ENCODE measurements at regions not wholly inside any gene's neighbourhood (a gene's known extent, or its start where the extent isn't known, plus 50 kb on each side); places are given as distances from the start of the nearest gene placed in this dataset.

GRCh38 chr11:103844327-103845215 is 191.9 kb upstream of the DDI1 start:
- Histone ChIP-seq H3K36me3 (no peaks in the 10 kb centered on the region), H3K4me1 (peaks cover 12% of the 10 kb centered on the region), H3K27me3 (ENCODE audit: low read depth) (no peaks in the 10 kb centered on the region), H3K9me3 (replicated peaks) (no peaks in the 10 kb centered on the region), H3K27ac (replicated peaks) (no peak overlapping the region), H3K4me3 (no peak overlapping the region)
- no peak for DNase-seq
- TF ChIP-seq CTCF (IDR thresholded peaks at IDR 0.05; ENCODE audit: borderline replicate concordance): no peak
- intact Hi-C loops (cut with micrococcal nuclease): no loop called here

- H3K36me3 ChIP-seq: no peaks in the 10 kb centered on the region
- no peaks in the 10 kb centered on the region for H3K9me3 ChIP-seq (replicated peaks)
- no peak overlapping the region for H3K4me3 ChIP-seq
- TF ChIP-seq CTCF (IDR thresholded peaks at IDR 0.05; ENCODE audit: borderline replicate concordance): no peak
- no peak overlapping the region for H3K27ac ChIP-seq (replicated peaks)
- no peaks in the 10 kb centered on the region for H3K27me3 ChIP-seq (ENCODE audit: low read depth)
- H3K4me1 ChIP-seq: peaks cover 12% of the 10 kb centered on the region
- intact Hi-C loops (cut with micrococcal nuclease): no loop called here
- no peak for DNase-seq
Observed at GRCh38 chr11:103845331-103845730, 191.1 kb upstream of the DDI1 start.

GRCh38 chr11:103848686-103849085 is 187.8 kb upstream of the DDI1 start:
- no peak for TF ChIP-seq CTCF (IDR thresholded peaks at IDR 0.05; ENCODE audit: borderline replicate concordance)
- Histone ChIP-seq H3K4me1 (peaks cover 21% of the 10 kb centered on the region), H3K9me3 (replicated peaks) (no peaks in the 10 kb centered on the region), H3K36me3 (no peaks in the 10 kb centered on the region), H3K4me3 (no peak overlapping the region), H3K27ac (replicated peaks) (no peak overlapping the region), H3K27me3 (ENCODE audit: low read depth) (no peaks in the 10 kb centered on the region)
- intact Hi-C loops (cut with micrococcal nuclease): no loop called here
- DNase-seq: no peak

- intact Hi-C loops (cut with micrococcal nuclease): no loop called here
- no peak for TF ChIP-seq CTCF (IDR thresholded peaks at IDR 0.05; ENCODE audit: borderline replicate concordance)
- H3K27ac ChIP-seq (replicated peaks): no peak overlapping the region
- DNase-seq: no peak
- H3K36me3 ChIP-seq: no peaks in the 10 kb centered on the region
- H3K9me3 ChIP-seq (replicated peaks): no peaks in the 10 kb centered on the region
- no peaks in the 10 kb centered on the region for H3K27me3 ChIP-seq (ENCODE audit: low read depth)
- H3K4me1 ChIP-seq: peaks cover 21% of the 10 kb centered on the region
- H3K4me3 ChIP-seq: no peak overlapping the region
Observed at GRCh38 chr11:103849366-103849765, 187.1 kb upstream of the DDI1 start.

- intact Hi-C loops (cut with micrococcal nuclease): no loop called here
- H3K27ac ChIP-seq (replicated peaks): peak overlapping the region; percentile 32
- no peak for DNase-seq
Observed at GRCh38 chr11:103850419-103851165, 185.8 kb upstream of the DDI1 start.

More at GRCh38 chr11:103850419-103851165, 185.8 kb upstream of the DDI1 start:
- H3K27me3 ChIP-seq (ENCODE audit: low read depth): no peaks in the 10 kb centered on the region
- no peak overlapping the region for H3K4me3 ChIP-seq
- no peaks in the 10 kb centered on the region for H3K36me3 ChIP-seq
- TF ChIP-seq CTCF (IDR thresholded peaks at IDR 0.05; ENCODE audit: borderline replicate concordance): no peak
- peaks cover 13% of the 10 kb centered on the region for H3K4me1 ChIP-seq
- no peaks in the 10 kb centered on the region for H3K9me3 ChIP-seq (replicated peaks)

All from left ventricle myocardium inferior (tissue), 1 donor.